ENCODE measurements at regions not wholly inside any gene's neighbourhood (a gene's known extent, or its start where the extent isn't known, plus 50 kb on each side); places are given as distances from the start of the nearest gene placed in this dataset.

- Histone ChIP-seq H3K27ac (ENCODE audit: low read depth, low read length) (no peak overlapping the region), H3K4me2 (ENCODE audit: insufficient read depth in 1 of 2, low read depth in 2 of 2, low read length in 2 of 2) (no peak overlapping the region), H3K79me1 (ENCODE audit: low read depth, low read length) (no peaks in the 10 kb centered on the region), H3K4me1 (replicated peaks in 1 of 4; ENCODE audit: control insufficient read depth in 3 of 4, insufficient read depth in 4 of 4, low read length in 3 of 4) (no peaks in the 10 kb centered on the region), H3K56ac (replicated peaks; ENCODE audit: insufficient read length, low read depth, low read length) (no peak overlapping the region), H3K14ac (ENCODE audit: insufficient read length) (no peak overlapping the region), H4K5ac (ENCODE audit: insufficient read length, low read depth, low read length) (no peak overlapping the region), H4K20me1 (replicated peaks in 1 of 2; ENCODE audit: control insufficient read depth in 1 of 2, insufficient read depth in 2 of 2, low read length in 2 of 2) (no peaks in the 10 kb centered on the region), H2AFZ (ENCODE audit: low read length) (no peak overlapping the region), H2AK5ac (ENCODE audit: low read depth, low read length) (no peak overlapping the region), H2BK12ac (ENCODE audit: low read depth, low read length) (no peak overlapping the region), H2BK15ac (ENCODE audit: low read length) (no peak overlapping the region), H4K8ac (ENCODE audit: extremely low read depth, insufficient read depth, low read length) (no peak overlapping the region), H3K9me3 (ENCODE audit: insufficient read depth in 2 of 2, low read depth in 1 of 2, low read length in 1 of 2) (no peaks in the 10 kb centered on the region), H2BK5ac (ENCODE audit: low read depth, low read length) (no peak overlapping the region), H4K91ac (replicated peaks; ENCODE audit: insufficient read length, low read length) (no peak overlapping the region), H3K36me3 (ENCODE audit: control insufficient read depth in 2 of 4, insufficient read depth in 4 of 4, low read length in 3 of 4) (no peaks in the 10 kb centered on the region), H3K9ac (replicated peaks in 1 of 4; ENCODE audit: extremely low read depth in 1 of 4, low read depth in 3 of 4, low read length in 3 of 4) (no peak overlapping the region), H3K23ac (ENCODE audit: insufficient read length) (no peak overlapping the region), H3K18ac (ENCODE audit: extremely low read depth, low read length) (no peak overlapping the region), H3K4me3 (ENCODE audit: extremely low read depth in 1 of 4, insufficient read depth in 2 of 4, low read depth in 3 of 4, low read length in 4 of 4) (no peak overlapping the region), H2BK120ac (replicated peaks; ENCODE audit: low read depth, low read length) (no peak overlapping the region), H3K23me2 (ENCODE audit: low read depth, low read length) (peaks cover 2% of the 10 kb centered on the region; the same call in 1 of the 2 replicates), H3K79me2 (ENCODE audit: control insufficient read depth in 1 of 2, insufficient read depth in 2 of 2, low read length in 2 of 2) (no peaks in the 10 kb centered on the region), H3K27me3 (replicated peaks in 1 of 4; ENCODE audit: control insufficient read depth in 3 of 4, extremely low read depth in 1 of 4, insufficient read depth in 3 of 4, low read length in 3 of 4) (no peaks in the 10 kb centered on the region; a peak in 1 of 7 replicates), H2BK20ac (ENCODE audit: low read length) (no peak overlapping the region), H3K4ac (replicated peaks; ENCODE audit: insufficient read length, low read depth, low read length) (no peak overlapping the region)
- CTCF ChIA-PET (ENCODE audit: partially characterized antibody): interaction anchor here (1.1 to 2.1 kb wide), 2 partner anchors 17 to 247 kb away, joined by 5 to 6 read pairs; no protein-coding TSS in a partner anchor
- WGBS, 2 experiments (ENCODE audit: extremely low coverage in 1 of 2, insufficient coverage in 1 of 2, insufficient read length in 1 of 2, insufficient replicate concordance in 2 of 2, low coverage in 1 of 2, low lambda C conversion rate in 2 of 2, missing lambda C conversion rate in 1 of 2): 100% methylated on average over 1 of the region's 1 CpG; no CpG with 5 or more reads in 1 of the 2 experiments
- TF ChIP-seq NRF1 (IDR thresholded peaks at IDR 0.05; ENCODE audit: low read depth, low read length): no peak
- TF ChIP-seq BRCA1 (IDR thresholded peaks at IDR 0.05; ENCODE audit: low read depth, low read length): no peak
- TF ChIP-seq TBP (IDR thresholded peaks at IDR 0.05; ENCODE audit: low read depth, low read length): no peak
- no peak for DNase-seq (ENCODE audit: low read depth in 1 of 2, low spot score in 2 of 2)
- FAIRE-seq: no peak
- POLR2A ChIA-PET (ENCODE audit: partially characterized antibody): interaction anchor here (0.9 kb wide), 1 partner anchor 257 kb away, joined by 3 read pairs; no protein-coding TSS in a partner anchor
Measured at GRCh38 chr20:57968120-57968519, 258.3 kb upstream of the PMEPA1 start.

Measured in H1 (cell line).